Activated naive CD4-positive, alpha-beta T cell treated with anti-CD3 and anti-CD28 coated beads, Interleukin-2, amount 50 U/mL, for 72 hours (primary cell): ENCODE measurements at regions not wholly inside any gene's neighbourhood (a gene's known extent, or its start where the extent isn't known, plus 50 kb on each side); places are given as distances from the start of the nearest gene placed in this dataset.

ENCODE experiments used
- ATAC-seq, 2 donors: fragments of 150-1000 bp; cut with Tn5 transposase; 2 replicates each; pipeline ENCODE4 v1.10.0; 2021; ENCODE audit warnings: mild to moderate bottlenecking in 2 of 2, moderate library complexity in 2 of 2
- DNase-seq, 2 donors: peaks; one replicate each; pipeline ENCODE4 v3.0.0; 2021 to 2022; ENCODE audit warnings: low spot score in 2 of 2
- H3K27ac Mint-ChIP-seq, 2 donors: one replicate each; pipeline ENCODE4 v1.8.0; 2022; ENCODE audit warnings: mild to moderate bottlenecking in 2 of 2, mixed read lengths in 2 of 2
- H3K36me3 Mint-ChIP-seq, 2 donors: one replicate each; pipeline ENCODE4 v1.8.0; 2022; ENCODE audit warnings: mixed read lengths in 2 of 2
- H3K9me3 Mint-ChIP-seq, 2 donors: one replicate each; pipeline ENCODE4 v1.8.0; 2022; ENCODE audit warnings: mixed read lengths in 2 of 2

GRCh38 chr3:103991-104390 is 92.6 kb upstream of the CHL1 start:
- Mint-ChIP-seq H3K9me3 (no peaks in the 10 kb centered on the region), H3K27ac (no peak overlapping the region), H3K36me3 (no peaks in the 10 kb centered on the region)
- no peak for ATAC-seq
- DNase-seq: no peak

GRCh38 chr3:105585-105984 is 91.0 kb upstream of the CHL1 start:
- ATAC-seq: no peak

GRCh38 chr3:106619-107018 is 89.9 kb upstream of the CHL1 start:
- Mint-ChIP-seq H3K36me3 (no peaks in the 10 kb centered on the region), H3K9me3 (no peaks in the 10 kb centered on the region), H3K27ac (no peak overlapping the region)
- DNase-seq (no peak), ATAC-seq (no peak)

More at GRCh38 chr3:105585-105984, 91.0 kb upstream of the CHL1 start:
- Mint-ChIP-seq H3K27ac (no peak overlapping the region), H3K36me3 (no peaks in the 10 kb centered on the region), H3K9me3 (no peaks in the 10 kb centered on the region)
- no peak for DNase-seq

- DNase-seq (no peak), ATAC-seq (no peak)
- Mint-ChIP-seq H3K9me3 (peaks cover 8 to 9% of the 10 kb centered on the region in 2 donors), H3K27ac (no peak overlapping the region), H3K36me3 (no peaks in the 10 kb centered on the region)
Measured at GRCh38 chr3:111143-112069, 85.2 kb upstream of the CHL1 start.

- DNase-seq (no peak), ATAC-seq (no peak)
- Mint-ChIP-seq H3K36me3 (no peaks in the 10 kb centered on the region), H3K9me3 (peaks cover 8 to 9% of the 10 kb centered on the region in 2 donors), H3K27ac (no peak overlapping the region)
Measured at GRCh38 chr3:112773-113172, 83.8 kb upstream of the CHL1 start.

GRCh38 chr3:118666-119065 is 77.9 kb upstream of the CHL1 start:
- peaks cover 0 to 2% of the 10 kb centered on the region in 2 donors for H3K9me3 Mint-ChIP-seq
- ATAC-seq: no peak
- no peak overlapping the region for H3K27ac Mint-ChIP-seq
- no peak for DNase-seq
- H3K36me3 Mint-ChIP-seq: no peaks in the 10 kb centered on the region

- no peaks in the 10 kb centered on the region for H3K36me3 Mint-ChIP-seq
- H3K27ac Mint-ChIP-seq: no peak overlapping the region
- DNase-seq (no peak), ATAC-seq (no peak)
- H3K9me3 Mint-ChIP-seq: peaks cover 6 to 13% of the 10 kb centered on the region in 2 donors
Measured at GRCh38 chr3:123341-123740, 73.2 kb upstream of the CHL1 start.

- ATAC-seq (no peak), DNase-seq (no peak)
- no peak overlapping the region for H3K27ac Mint-ChIP-seq
- H3K36me3 Mint-ChIP-seq: no peaks in the 10 kb centered on the region
- H3K9me3 Mint-ChIP-seq: peaks cover 6 to 13% of the 10 kb centered on the region in 2 donors
Measured at GRCh38 chr3:124557-125179, 71.9 kb upstream of the CHL1 start.

- H3K27ac Mint-ChIP-seq: no peak overlapping the region
- peaks cover 6 to 21% of the 10 kb centered on the region in 2 donors for H3K9me3 Mint-ChIP-seq
- ATAC-seq (no peak), DNase-seq (no peak)
- no peaks in the 10 kb centered on the region for H3K36me3 Mint-ChIP-seq
Measured at GRCh38 chr3:128515-129172, 67.9 kb upstream of the CHL1 start.

GRCh38 chr3:131151-131888 is 65.2 kb upstream of the CHL1 start:
- Mint-ChIP-seq H3K27ac (no peak overlapping the region), H3K9me3 (peaks cover 0 to 10% of the 10 kb centered on the region in 2 donors), H3K36me3 (no peaks in the 10 kb centered on the region)
- no peak for ATAC-seq
- DNase-seq: no peak

GRCh38 chr3:132378-132777 is 64.2 kb upstream of the CHL1 start:
- Mint-ChIP-seq H3K27ac (no peak overlapping the region), H3K9me3 (peaks cover 0 to 8% of the 10 kb centered on the region in 2 donors), H3K36me3 (no peaks in the 10 kb centered on the region)
- DNase-seq (no peak), ATAC-seq (no peak)

GRCh38 chr3:132904-133303 is 63.7 kb upstream of the CHL1 start:
- ATAC-seq: no peak
- no peak for DNase-seq
- H3K36me3 Mint-ChIP-seq: no peaks in the 10 kb centered on the region
- peaks cover 0 to 8% of the 10 kb centered on the region in 2 donors for H3K9me3 Mint-ChIP-seq
- no peak overlapping the region for H3K27ac Mint-ChIP-seq

- Mint-ChIP-seq H3K36me3 (no peaks in the 10 kb centered on the region), H3K27ac (no peak overlapping the region), H3K9me3 (peaks cover 3 to 12% of the 10 kb centered on the region in 2 donors)
- ATAC-seq (no peak), DNase-seq (no peak)
Measured at GRCh38 chr3:140748-141330, 55.7 kb upstream of the CHL1 start.
